ENCODE measurements at regions not wholly inside any gene's neighbourhood (a gene's known extent, or its start where the extent isn't known, plus 50 kb on each side); places are given as distances from the start of the nearest gene placed in this dataset.

DNA sequence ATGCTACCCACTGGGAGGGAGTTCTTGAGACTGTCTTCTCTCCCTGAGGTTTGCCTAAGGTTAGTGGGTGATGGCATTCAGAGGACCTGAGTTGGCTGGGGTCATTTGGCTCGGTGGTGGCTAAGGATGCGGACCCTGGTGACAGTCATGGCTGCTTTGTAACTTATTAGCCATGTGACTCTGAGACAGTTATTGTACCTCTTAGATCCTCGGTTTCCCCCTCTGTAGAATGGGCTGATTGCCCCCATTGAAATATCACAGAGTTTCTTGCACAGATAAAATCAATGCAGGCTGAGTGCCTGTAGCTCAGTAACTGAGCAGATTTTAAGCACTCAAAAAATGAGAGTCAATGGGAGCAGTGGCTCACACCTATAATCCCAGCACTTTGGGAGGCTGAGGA is 96.7 kb upstream of the MED13L start:
- TF ChIP-seq POLR2A (IDR thresholded peaks at IDR 0.05) = no peak
- TF ChIP-seq, protein P1, sequence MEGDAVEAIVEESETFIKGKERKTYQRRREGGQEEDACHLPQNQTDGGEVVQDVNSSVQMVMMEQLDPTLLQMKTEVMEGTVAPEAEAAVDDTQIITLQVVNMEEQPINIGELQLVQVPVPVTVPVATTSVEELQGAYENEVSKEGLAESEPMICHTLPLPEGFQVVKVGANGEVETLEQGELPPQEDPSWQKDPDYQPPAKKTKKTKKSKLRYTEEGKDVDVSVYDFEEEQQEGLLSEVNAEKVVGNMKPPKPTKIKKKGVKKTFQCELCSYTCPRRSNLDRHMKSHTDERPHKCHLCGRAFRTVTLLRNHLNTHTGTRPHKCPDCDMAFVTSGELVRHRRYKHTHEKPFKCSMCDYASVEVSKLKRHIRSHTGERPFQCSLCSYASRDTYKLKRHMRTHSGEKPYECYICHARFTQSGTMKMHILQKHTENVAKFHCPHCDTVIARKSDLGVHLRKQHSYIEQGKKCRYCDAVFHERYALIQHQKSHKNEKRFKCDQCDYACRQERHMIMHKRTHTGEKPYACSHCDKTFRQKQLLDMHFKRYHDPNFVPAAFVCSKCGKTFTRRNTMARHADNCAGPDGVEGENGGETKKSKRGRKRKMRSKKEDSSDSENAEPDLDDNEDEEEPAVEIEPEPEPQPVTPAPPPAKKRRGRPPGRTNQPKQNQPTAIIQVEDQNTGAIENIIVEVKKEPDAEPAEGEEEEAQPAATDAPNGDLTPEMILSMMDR (IDR thresholded peaks at IDR 0.05) = no peak
